HepG2 (cell line): ENCODE measurements at regions not wholly inside any gene's neighbourhood (a gene's known extent, or its start where the extent isn't known, plus 50 kb on each side); places are given as distances from the start of the nearest gene placed in this dataset.

ENCODE experiments used
- ATAC-seq: fragments of 200-7000 bp; cut with Tn5 transposase; 3 replicates; pipeline ENCODE4 v1.9.1; 2020; ENCODE audit warnings: mild to moderate bottlenecking, moderate library complexity
- BruUV-seq: library from RNA; stranded (reverse); fragments of 400-500 nt; replicated peaks from 2 replicates; lab custom pipeline; 2021; lab: Mats Ljungman, UMichigan
- CTCF ChIA-PET: fragments of 300-600 bp; formaldehyde crosslinking; extraction: SDS; loops from one replicate; lab custom pipeline; 2021; ENCODE audit warnings: low total read pairs, inconsistent platforms, low intra/inter-chr PET ratio; lab: Yijun Ruan, JAX
- POLR2A ChIA-PET: fragments of 350-600 bp; sonication (Branson Sonifier 250); formaldehyde crosslinking; loops from one replicate; lab custom pipeline; 2020; ENCODE audit warnings: antibody characterized with exemption, inconsistent platforms; lab: Yijun Ruan, JAX
- DNase-seq: peaks from one replicate; pipeline ENCODE4 v3.0.0-alpha.2; 2015; ENCODE audit warnings: low spot score
- FAIRE-seq: peaks from 3 replicates; lab custom pipeline; 2011; peaks lifted over from hg19 to GRCh38; lab: Jason Lieb, UNC
- H2AFZ ChIP-seq: one replicate; pipeline ENCODE4 v1.6.1; 2011; ENCODE audit warnings: low read length, inconsistent platforms
- H3K27ac ChIP-seq: fragments of 300-600 bp; 3 replicates; pipeline ENCODE4 v1.8.0; 2011; ENCODE audit warnings: mixed run types, mild to moderate bottlenecking, mixed read lengths, low read length, inconsistent platforms; ENCODE audit not compliant: insufficient read depth; ENCODE audit errors: extremely low read length
- H3K27me3 ChIP-seq, 2 experiments: fragments of 200-600 bp in 1 of 2; 2 replicates in 1 of 2; 3 replicates in 1 of 2; pipeline versions ENCODE4 v1.6.0 to v1.8.0; 2011; ENCODE audit warnings: low read length in 2 of 2, mild to moderate bottlenecking in 2 of 2, moderate library complexity in 2 of 2, inconsistent platforms in 1 of 2; ENCODE audit not compliant: insufficient read depth in 2 of 2, control insufficient read depth in 1 of 2
- H3K36me3 ChIP-seq, 2 experiments: fragments of 200-600 bp in 1 of 2; replicated peaks in 1 of 2; 2 replicates in 1 of 2; 3 replicates in 1 of 2; pipeline versions ENCODE4 v1.5.1 to v1.8.0; 2011; ENCODE audit warnings: low read length in 2 of 2, inconsistent platforms in 1 of 2; ENCODE audit not compliant: insufficient read depth in 2 of 2, control insufficient read depth in 1 of 2
- H3K4me1 ChIP-seq: 2 replicates; pipeline ENCODE4 v1.5.1; 2012; ENCODE audit warnings: low read length, inconsistent platforms; ENCODE audit not compliant: insufficient read depth
- H3K4me2 ChIP-seq: 2 replicates; pipeline ENCODE4 v1.6.0; 2011; ENCODE audit warnings: low read depth, low read length, inconsistent platforms
- H3K4me3 ChIP-seq, 3 experiments: fragments of 200-600 bp in 1 of 3; sonication (generic), shearing (Covaris generic) in 1 of 3; replicated peaks in 1 of 3; 2 replicates each; pipeline ENCODE4 v1.5.1; 2011 to 2016; ENCODE audit warnings: low read length in 3 of 3, inconsistent platforms in 2 of 3, low read depth in 2 of 3, mild to moderate bottlenecking in 2 of 3, control low read depth in 1 of 3, mixed read lengths in 1 of 3; ENCODE audit not compliant: insufficient read depth in 1 of 3
- H3K79me2 ChIP-seq: one replicate; pipeline ENCODE4 v1.6.1; 2011; ENCODE audit warnings: low read length, inconsistent platforms; ENCODE audit not compliant: insufficient read depth
- H3K9ac ChIP-seq: 2 replicates; pipeline ENCODE4 v1.6.0; 2011; ENCODE audit warnings: mild to moderate bottlenecking, low read depth, low read length, inconsistent platforms; ENCODE audit not compliant: insufficient read depth
- H3K9me3 ChIP-seq: 2 replicates; pipeline ENCODE4 v1.5.1; 2012; ENCODE audit warnings: mild to moderate bottlenecking, low read length
- H4K20me1 ChIP-seq: 2 replicates; pipeline ENCODE4 v1.6.0; 2011; ENCODE audit warnings: inconsistent platforms, mild to moderate bottlenecking, low read length, moderate library complexity; ENCODE audit not compliant: insufficient read depth
- CHCHD3 ChIP-seq: sonication (generic); formaldehyde crosslinking; IDR thresholded peaks from 2 replicates; pipeline ENCODE4 v1.8.0; 2022; ENCODE audit warnings: mild to moderate bottlenecking, missing genetic modification reagents, moderate library complexity
- KLF11 ChIP-seq: IDR thresholded peaks from 2 replicates; pipeline ENCODE4 v1.6.1; 2016; ENCODE audit warnings: missing compliant biosample characterization
- PBX2 ChIP-seq: IDR thresholded peaks from 2 replicates; pipeline ENCODE4 v1.6.1; 2016; ENCODE audit warnings: control low read depth
- SRY ChIP-seq: sonication (generic); formaldehyde crosslinking; IDR thresholded peaks from 2 replicates; pipeline ENCODE4 v1.8.0; 2022; ENCODE audit warnings: mild to moderate bottlenecking, missing genetic modification reagents
- ZBTB34 ChIP-seq: sonication (generic); formaldehyde crosslinking; IDR thresholded peaks from 2 replicates; pipeline ENCODE4 v1.8.0; 2022; ENCODE audit warnings: mild to moderate bottlenecking, missing genetic modification reagents
- ZHX2 ChIP-seq, 2 experiments: sonication (generic) in 1 of 2; formaldehyde crosslinking in 1 of 2; IDR thresholded peaks; 2 replicates each; pipeline versions ENCODE4 v1.6.1 to v1.9.0; 2014 to 2022; ENCODE audit warnings: antibody characterized with exemption in 1 of 2, borderline replicate concordance in 1 of 2, inconsistent platforms in 1 of 2, low read depth in 1 of 2, missing genetic modification reagents in 1 of 2
- ZNF383 ChIP-seq: sonication (generic); formaldehyde crosslinking; IDR thresholded peaks from 2 replicates; pipeline ENCODE4 v1.4.0; 2020; ENCODE audit warnings: missing genetic modification reagents, mild to moderate bottlenecking, borderline replicate concordance
- WGBS: methylation state at CpG from one replicate; pipeline ENCODE4 v1.1.6; 2017; ENCODE audit warnings: low lambda C conversion rate; 5-methylcytosine and 5-hydroxymethylcytosine counted together
- in situ Hi-C: cut with HindIII; loops from 2 replicates; pipeline ENCODE4 v1.10.0; 2017; ENCODE audit warnings: low pct_unique_long_range_greater_than_20kb; ENCODE audit not compliant: extremely low pct_ligation_motif_present
- intact Hi-C: fragments of 100-400 bp; cut with micrococcal nuclease; formaldehyde crosslinking; loops from one replicate; pipeline ENCODE4 v1.10.0; 2022; ENCODE audit not compliant: unreplicated experiment

GRCh38 chr9:106623558-106623957 lies 239.4 kb upstream of the ZNF462 start:
- ChIA-PET POLR2A (no interaction called here), CTCF (no interaction called here)
- Histone ChIP-seq H3K27me3 (no peaks in the 10 kb centered on the region; a peak in 2 of 5 replicates), H3K9ac (no peak overlapping the region), H2AFZ (no peak overlapping the region), H3K79me2 (no peaks in the 10 kb centered on the region), H3K27ac (no peak overlapping the region), H4K20me1 (no peaks in the 10 kb centered on the region), H3K4me2 (no peak overlapping the region), H3K36me3 (no peaks in the 10 kb centered on the region), H3K9me3 (no peaks in the 10 kb centered on the region), H3K4me1 (no peaks in the 10 kb centered on the region), H3K4me3 (no peak overlapping the region)
- FAIRE-seq (no peak), ATAC-seq (no peak), DNase-seq (no peak)
- BruUV-seq = no TSS peak
- WGBS = 22% methylated on average over 5 of the region's 5 CpGs
- intact Hi-C loops = no loop called here
- in situ Hi-C loops = no loop called here
- TF ChIP-seq ZHX2 (IDR thresholded peaks at IDR 0.05; ENCODE audit: low read depth) (no peak), ZHX2 (CRISPR knock-in tag; IDR thresholded peaks at IDR 0.05; ENCODE audit: borderline replicate concordance) (no peak), PBX2 (CRISPR knock-in tag) (no peak), CHCHD3 (no peak), ZBTB34 (CRISPR knock-in tag) (no peak), ZNF383 (CRISPR knock-in tag) (no peak), SRY (no peak), KLF11 (CRISPR knock-in tag) (no peak)
